OCI-LY7 (cell line): ENCODE measurements at regions not wholly inside any gene's neighbourhood (a gene's known extent, or its start where the extent isn't known, plus 50 kb on each side); places are given as distances from the start of the nearest gene placed in this dataset.

Experiments used
- CTCF ChIP-seq: fragments of 200-600 bp; sonication (generic); conservative IDR thresholded peaks from 2 replicates; pipeline ENCODE4 v1.5.1; 2014; ENCODE audit warnings: mild to moderate bottlenecking, antibody characterized with exemption, low read length, moderate library complexity, mixed read lengths
- EZH2phosphoT487 ChIP-seq: fragments of 200-600 bp; sonication (generic); IDR thresholded peaks from 2 replicates; pipeline ENCODE4 v1.6.1; 2018; ENCODE audit warnings: low read depth, borderline replicate concordance, mild to moderate bottlenecking, mixed run types, antibody characterized with exemption, low read length, moderate library complexity, mixed read lengths

- TF ChIP-seq CTCF = no peak
- TF ChIP-seq EZH2phosphoT487 = no peak
Observed at GRCh38 chr13:63337041-63337440, 1921.4 kb upstream of the PCDH20 start.
